Iris pigment epithelial cell (primary cell): ENCODE measurements at regions not wholly inside any gene's neighbourhood (a gene's known extent, or its start where the extent isn't known, plus 50 kb on each side); places are given as distances from the start of the nearest gene placed in this dataset.
"Not testable (repeated sequence)": the region's sequence is repeated elsewhere in the genome, so short reads cannot be mapped to it uniquely, and the experiment has no call there.

ENCODE experiments used
- DNase-seq: peaks from one replicate; pipeline ENCODE4 v3.0.0-alpha.2; 2011; ENCODE audit warnings: low read depth

DNA sequence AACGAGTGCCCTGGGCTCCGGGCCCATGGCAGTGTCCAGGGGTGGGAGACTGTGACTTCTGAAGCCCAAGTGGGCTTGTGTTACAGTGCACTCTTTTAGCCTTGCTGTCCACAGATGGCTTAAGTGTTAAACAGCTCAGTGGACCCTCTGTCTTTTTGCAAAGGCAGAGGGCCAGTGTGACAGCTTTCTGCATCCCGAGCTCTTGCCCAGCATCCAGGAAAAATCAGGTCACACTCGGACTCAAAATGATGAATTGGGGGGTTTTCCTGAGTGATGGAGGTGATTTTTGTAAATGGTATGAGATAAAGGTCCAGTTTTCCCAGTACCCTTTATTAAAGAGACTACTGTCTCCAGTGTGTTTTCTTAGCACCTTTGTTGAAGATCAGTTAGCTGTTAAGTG is 321.3 kb upstream of the GRAMD2B start:
- no peak for DNase-seq

DNA sequence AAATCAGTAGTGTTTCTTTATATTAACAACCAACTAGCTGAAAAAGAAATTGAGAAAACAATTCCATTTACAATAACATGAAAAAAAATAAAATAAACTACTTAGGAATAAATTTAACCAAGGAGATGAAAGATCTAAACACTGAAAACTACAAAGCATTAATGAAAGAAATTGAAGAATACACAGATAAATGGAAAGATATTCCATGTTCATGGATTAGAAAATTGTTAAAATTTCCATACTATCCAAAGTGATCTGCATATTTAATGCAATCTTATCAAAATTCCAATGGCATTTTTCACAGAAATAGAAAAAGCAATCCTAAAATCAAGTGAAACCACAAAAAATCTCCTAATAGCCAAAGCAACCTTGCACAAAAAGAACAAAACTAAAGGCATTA is 320.2 kb upstream of the GRAMD2B start:
- DNase-seq = no peak

DNA sequence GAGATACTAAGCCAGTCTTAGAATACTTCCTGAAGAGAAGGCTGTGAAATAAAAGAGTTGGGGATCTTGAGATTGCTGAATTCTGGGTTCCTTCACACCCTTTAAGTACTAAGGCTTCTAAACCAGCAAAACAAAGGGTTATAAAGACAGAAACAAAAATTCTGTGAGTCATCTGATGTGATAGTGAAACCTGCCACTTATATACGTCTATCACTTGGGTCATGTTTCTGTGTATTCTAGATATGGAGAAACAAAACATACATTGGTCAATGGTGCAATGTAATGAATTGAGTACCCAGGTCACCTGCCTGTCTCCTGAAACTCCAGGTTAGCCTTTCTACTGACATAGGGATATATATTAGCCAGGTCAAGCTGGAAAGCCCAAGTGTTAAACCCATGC is 319.3 kb upstream of the GRAMD2B start:
- DNase-seq = no peak

DNA sequence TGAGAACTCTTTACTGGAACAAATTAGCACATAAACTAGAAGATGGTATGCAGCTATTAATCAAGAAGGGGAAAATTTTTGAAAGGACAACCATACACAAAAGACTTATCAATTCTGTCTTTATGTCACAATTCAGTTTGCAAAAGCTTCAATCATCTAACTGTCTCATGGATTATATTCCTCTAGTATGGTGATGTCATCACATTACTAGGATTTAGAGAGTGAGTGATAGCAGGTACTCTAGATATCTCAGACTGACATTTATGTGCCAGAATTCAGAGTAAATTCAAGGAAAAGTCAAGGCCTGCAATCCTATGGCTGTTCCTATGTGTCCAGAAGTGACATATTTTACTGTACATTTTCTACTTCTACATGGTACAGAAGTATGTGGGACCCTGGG is 318.9 kb upstream of the GRAMD2B start:
- no peak for DNase-seq

DNA sequence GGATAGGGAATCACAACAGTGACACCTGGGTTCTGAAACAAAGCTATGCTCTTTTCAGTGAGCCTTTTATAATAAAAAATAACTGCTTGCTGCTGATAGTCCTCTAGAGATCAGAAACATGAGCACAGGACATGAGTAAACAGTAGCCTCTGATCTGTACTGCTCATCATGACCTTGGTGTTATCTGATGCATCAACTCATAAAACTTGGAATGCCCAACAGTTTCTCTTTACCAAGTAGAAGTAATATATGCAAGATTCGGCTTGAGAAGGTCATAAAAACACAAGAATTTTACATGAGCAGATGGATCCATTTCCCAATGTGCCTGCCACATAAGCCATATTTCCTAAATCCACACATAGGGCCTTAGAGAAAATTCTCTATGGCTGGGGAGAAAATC is 318.3 kb upstream of the GRAMD2B start:
- no peak for DNase-seq

DNA sequence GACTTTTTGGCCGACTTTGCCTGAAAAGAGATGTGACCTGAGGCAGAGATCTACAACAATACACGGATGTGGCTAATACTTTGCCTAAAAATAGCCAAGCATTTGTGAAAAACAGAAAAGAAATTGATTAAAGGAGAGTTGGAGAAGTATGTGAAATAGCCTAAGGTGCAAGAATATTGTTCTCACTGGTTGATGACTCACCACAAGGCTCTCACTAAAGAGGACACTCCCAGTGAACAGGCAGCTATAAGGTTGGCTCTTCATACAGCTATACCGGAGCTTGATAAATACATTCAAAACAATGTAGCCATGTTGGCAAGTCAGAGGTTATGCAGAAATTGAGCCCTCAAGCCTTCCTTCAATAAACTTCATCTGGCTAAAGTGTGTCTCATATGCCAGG is 317.2 kb upstream of the GRAMD2B start:
- peak; percentile 23 for DNase-seq

DNA sequence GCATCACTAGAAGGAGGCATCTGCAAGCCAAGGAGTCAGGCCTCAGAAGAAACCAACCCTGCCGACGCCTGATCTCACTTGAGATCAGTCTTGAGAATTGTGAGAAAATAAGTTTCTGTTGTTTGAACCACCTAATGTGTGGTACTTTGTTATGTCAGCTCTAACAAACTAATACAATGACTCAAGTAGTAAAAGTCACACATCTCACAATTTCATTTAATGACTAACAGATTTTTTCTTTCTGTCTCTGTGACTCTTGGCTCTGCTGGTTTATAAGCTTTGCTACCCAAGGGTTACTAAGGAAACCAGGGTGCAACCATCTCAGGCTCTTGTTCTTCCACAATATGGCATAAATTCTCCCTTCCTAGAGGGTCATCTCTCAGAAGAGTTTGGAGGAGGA is 315.8 kb upstream of the GRAMD2B start:
- no peak for DNase-seq

DNA sequence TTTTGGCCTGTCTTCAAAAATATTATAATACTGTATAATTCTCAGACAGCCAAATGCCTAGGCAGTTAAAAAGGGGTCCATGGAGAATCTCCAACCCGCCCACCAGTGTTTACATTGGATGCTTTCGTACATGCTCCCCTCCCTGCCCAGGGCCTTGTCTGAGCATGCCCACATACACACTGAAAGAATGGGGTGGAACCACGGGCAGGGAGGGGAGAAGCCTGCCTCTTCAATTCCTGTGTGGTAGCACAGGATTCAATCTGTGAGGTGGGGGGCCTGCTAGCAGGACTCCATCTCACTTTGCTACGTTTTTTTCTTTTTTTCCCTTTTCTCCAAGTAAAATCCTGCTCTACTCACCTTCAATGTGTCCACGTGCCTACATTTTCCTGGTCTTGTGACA is 314.7 kb upstream of the GRAMD2B start:
- DNase-seq = no peak

DNA sequence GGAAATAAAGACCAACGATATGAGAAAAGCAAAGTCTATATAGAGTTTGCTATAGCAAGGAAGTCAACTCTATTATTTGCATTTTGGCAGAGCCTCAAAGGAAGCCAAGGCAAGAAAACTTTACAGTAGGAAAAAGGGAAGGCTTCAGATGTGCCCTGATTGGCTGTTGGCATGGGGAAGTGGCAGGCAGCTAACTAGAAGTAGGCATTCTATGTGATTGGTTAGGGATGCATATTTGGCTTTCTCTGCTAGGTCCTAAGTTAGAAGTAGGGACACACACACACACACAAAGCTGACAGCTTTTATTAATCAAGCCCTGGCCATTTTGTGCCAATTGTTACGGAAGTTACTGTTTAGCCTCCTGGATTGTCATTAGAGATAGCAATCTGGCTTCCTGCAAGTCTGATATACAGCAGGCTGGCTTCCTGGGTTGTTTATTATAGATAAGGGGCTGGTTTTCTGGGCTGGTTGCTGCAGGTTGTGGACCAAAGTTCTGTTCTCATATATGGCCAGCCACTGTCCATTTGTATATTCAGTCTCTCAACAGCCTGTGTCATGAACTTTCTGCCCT is 308.1 kb upstream of the GRAMD2B start:
- no peak for DNase-seq

DNA sequence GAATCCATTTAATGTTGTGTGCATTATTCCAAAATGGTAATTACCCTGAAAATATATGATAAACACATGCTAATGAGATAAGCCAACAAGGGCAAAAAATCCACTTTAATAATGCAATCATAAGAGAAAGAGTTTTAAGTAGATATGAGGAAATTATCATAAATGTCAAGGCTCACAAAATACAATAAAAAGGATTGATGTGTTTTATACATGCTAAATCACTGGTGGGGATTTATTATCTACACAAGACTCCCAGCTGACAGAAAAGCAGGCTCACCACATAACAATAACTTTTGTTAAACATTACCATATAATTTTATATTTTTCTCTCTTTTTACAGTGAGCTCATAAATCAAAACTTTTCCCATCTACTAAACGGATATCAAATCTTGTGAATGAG is 306.2 kb upstream of the GRAMD2B start:
- no peak for DNase-seq

DNA sequence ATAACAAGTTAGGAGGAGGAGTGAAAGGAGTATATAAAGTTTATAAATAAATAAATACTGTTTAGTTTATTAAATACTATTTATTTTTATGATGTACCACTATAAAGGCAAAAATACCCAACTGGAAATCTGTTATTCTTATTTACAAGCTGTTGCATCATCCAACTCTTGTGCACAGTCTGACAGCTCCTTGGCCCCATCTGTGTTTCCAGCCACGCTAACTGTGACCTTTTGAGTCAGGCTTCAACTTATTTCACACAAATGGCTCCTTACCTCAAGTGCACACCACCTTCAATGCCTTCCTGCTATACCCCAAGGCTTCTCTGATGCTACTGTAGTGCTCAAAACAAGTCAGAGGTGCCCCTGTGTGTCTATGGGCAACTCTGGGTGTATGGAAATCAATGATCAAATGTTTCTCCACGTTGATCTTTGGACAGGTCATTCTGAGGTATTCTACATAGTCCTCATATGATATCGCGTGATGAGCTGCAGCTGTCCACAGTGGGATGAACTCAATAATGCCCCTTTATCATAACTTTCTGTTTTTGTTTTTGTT is 303.2 kb upstream of the GRAMD2B start:
- DNase-seq = peak; percentile 28

DNA sequence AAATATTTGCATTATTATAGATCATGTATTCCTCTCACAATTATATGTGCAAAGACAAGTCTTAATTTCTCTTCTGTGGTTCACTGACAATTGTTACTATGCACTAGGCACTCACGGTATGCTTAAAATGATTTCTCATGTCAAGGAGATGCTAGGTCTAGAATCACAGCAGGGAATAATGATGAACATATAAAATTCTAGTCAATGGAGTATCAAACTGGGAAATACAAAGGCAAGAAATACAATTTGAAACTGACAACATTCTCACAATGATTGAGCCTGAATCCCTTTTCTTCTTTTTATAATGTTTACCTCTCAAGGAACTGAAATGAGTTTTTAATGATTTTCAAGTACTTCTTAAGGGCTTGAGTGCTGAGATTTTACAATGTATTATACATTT is 302.3 kb upstream of the GRAMD2B start:
- no peak for DNase-seq

DNA sequence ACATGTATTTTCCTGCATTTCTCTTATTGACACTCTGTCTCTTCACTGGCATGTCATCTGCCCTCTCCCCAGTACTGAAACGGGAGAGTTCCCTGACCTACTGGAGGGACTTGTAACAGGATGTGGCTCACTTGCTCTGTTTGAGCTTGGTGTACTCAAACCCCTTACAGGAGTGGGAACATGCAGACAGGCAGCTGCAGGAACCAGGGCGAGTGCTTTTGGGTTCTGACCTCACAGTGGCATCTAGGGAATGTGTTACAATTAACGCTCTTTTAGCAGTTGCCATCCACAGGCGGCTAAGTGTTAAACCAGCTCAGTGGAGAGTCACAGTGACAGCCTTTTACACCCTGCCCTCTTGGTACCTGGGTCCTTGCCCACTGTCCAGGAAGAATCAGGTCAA is 300.3 kb upstream of the GRAMD2B start:
- DNase-seq = no peak

DNA sequence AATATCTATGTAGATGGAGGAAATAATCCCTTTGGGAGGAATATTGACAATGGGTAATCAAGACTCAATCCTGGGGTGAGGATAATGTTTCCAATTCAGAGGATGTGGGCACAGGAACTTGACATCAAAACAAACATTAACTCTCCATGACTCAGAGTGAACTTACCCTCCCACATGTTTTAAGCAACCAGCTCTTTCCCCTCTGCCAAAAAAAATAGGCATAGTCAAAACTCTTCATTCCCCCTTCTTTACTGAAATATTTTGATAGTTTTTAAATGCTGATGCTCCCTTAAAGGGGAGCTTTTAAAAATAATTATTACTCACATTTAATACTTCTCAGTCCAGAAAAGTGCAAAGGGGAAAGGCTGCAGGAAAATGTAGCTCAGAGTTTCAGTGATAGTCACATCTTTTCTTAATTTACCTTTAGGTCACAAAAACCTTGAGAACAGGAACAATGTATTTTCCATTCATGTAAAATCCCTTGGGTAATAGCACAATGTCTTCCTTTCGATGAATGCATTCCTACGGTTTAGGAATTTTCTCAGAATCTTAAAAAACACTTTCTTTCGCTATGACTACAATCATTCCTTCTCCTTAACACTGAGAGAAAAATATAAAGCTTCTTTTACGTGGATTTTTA is 298.4 kb upstream of the GRAMD2B start:
- peak; percentile 45 for DNase-seq

DNA sequence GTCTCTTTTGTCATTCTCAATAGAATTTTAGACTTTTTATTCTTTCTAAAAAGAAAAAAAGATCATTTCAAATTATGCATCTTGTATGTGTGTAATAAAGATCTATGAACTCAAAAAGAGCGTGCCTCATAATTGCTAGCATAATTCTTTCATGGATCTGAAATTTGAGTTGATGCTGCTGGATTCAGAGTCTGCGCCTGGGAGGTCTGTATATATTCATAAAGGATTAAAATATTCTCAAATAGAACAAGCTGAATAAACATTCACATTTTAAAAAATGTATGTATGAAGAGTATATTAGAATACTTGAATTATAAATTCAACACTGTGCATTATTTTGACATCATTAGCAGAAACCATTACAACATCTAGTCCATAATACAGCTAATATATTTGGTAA is 297.8 kb upstream of the GRAMD2B start:
- no peak for DNase-seq

DNA sequence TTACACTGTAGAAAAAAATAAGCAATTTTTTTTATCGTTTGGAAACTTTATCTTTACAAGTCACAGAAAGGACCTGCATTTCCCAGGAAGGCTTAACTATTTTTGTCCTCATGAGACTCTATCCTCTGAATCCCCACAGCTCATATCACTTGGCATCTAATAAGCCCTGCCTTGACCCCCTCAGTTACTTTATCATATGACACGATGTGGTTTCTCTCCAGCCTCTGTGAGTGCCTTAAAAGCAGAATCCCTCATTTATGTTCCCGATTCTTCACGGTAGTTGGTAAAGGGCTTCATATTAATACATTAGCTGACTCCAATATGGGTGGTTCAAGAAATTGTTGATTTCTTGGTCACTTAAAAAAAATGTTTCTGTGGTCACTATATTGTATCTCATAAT is 296.6 kb upstream of the GRAMD2B start:
- no peak for DNase-seq

DNA sequence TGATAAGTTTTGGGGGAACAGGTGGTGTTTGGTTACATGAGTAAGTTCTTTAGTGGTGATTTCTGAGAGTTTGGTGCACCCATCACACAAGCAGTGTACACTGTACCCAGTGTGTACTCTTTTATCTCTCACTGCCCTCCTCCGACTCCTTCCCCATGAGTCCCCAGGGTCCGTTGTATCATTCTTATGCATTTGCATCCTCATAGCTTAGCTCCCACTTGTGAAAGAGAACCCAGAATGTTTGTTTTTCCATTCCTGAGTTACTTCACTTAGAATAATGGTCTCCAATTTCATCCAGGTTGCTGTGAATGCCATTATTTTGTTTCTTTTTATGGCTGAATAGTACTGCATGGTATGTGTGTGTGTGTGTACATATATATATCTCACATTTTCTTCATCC is 295.8 kb upstream of the GRAMD2B start:
- DNase-seq = not testable (repeated sequence)

DNA sequence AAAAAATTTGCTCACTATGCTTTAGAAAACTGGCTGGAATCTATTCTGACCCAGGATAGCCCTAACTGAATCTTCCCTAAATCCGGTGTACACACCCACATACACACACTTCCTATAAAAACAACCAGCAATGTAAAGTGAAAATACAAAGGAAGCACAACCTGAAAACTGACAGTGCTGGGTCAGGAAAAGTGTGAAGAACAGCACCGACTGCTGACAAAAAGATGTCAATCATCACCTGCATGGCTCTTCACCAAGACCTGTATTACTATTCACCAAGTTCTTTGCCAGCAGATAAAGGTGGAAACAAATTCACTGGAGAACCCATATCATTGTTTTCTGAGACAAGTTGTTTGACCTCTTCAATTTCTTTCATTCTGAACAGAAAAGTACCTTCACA is 293.8 kb upstream of the GRAMD2B start:
- no peak for DNase-seq

DNA sequence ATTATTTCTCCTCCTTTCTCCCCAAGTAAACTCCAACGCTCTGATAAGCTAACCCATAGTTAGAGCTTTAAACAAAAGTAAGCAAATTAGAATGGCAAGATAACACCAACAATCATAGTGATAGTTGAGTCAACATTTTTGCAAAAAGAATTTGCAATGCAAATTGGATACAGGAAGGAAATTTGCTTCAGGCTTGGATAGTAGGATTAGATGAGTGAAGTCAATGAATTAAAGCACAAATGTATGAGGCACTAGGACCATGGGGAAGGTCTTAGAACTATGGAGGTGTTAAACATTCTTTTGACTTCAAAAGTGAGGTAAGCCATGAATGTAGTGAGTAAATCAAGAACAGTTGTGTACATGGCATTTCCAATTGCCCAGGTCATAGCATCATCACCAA is 289.8 kb upstream of the GRAMD2B start:
- no peak for DNase-seq

DNA sequence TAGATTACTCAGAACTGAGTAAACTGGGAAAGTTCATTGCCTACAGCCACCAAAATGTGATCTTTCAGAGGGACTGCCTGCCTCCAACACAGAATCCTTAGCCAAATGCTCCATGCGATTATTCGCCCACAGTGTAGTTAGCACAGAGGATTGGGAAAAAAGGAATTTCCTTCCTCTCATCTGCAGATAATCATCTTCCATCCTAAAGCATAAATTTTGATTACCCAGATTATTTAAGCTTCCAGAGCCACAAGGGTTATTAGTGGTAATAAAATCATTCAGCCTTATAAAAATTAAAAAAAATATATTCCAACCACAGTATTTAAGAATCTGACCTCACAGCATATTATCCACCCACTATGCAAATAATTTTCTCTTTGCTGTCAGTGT is 285.3 kb upstream of the GRAMD2B start:
- DNase-seq = no peak

DNA sequence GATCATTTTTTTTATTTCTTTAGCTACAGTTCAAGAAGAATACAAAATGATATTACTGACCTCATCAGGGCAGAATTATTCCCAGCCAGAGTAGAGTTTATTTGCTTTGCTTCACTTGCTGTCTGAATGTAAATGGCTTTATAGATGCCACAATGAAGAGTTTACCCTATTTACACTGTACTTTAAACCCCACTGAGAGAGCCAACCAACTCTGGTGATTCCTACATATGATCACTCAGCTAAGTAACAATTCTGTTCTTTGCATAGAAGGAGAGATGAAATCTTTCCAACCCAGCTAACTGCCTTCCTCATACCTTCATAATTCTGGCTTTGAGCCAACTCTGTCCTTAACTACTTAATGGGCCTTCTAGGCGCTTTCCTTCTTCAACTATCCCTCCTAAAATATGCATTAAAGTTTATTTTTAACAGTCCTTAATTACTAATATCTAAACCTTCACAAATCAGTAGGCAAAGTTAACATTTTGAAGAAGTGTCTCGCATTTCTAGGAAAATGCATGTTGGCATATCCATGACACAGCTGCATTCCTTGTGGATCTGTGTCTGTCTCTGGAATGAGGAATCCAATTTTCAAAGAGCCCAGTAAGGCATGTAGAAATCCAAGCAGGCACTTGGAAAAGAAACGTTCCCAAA is 284.8 kb upstream of the GRAMD2B start:
- DNase-seq = peak; percentile 14

DNA sequence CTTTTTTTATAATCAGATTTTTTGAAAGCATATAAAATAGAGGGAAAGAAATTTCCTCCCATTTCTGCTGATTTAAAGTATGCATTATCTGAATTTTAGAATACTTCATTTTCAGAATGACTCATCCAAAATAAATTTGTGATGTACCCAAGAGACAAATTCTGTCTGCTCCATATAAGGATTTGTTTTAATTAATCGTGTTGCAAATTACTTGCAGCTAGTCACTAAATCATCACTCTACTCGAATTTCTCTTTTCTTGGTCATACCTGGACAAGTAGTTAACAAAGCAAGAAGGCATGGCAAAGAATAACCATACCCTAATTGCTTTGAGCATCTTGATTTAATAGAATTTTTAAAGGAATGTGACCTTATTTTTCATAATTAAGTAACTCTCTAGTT is 284.1 kb upstream of the GRAMD2B start:
- DNase-seq = no peak

DNA sequence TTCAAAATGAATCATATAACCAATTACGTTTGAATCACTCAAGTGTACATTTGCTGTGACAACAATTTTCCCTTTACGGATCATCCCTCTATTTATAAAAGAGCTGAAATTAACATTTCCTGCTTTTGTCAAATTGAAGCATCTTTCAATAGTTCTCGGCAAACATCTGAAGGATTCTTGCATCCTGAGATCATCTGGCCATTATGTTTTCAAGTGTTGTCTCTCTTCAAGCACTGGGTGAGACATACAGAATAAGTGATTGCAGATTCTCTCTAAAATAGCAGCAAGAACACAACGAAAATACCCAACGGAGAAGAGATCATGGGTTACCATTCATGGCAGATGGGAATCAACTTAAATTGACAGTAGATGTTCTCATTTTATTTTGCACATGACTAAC is 283.4 kb upstream of the GRAMD2B start:
- peak; percentile 26 for DNase-seq

DNA sequence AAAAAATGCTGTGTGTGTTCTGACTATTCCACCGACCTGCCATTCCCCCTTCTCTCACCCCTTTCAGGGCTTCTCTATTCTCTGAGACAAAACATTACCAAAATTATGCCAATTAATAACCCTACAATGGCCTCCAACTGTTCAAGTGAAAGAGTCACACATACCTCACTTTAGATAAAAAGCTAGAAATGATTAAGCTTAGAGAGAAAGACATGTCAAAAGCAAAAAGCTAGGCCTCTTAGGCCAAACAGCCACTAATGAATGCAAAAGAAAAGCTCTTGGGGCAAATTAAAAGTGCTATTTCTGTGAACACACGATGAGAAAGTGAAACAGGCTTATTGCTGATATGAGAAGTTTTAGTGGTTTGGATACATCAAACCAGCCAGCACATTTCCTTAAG is 279.6 kb upstream of the GRAMD2B start:
- no peak for DNase-seq
